ENCODE measurements at regions not wholly inside any gene's neighbourhood (a gene's known extent, or its start where the extent isn't known, plus 50 kb on each side); places are given as distances from the start of the nearest gene placed in this dataset.

DNA sequence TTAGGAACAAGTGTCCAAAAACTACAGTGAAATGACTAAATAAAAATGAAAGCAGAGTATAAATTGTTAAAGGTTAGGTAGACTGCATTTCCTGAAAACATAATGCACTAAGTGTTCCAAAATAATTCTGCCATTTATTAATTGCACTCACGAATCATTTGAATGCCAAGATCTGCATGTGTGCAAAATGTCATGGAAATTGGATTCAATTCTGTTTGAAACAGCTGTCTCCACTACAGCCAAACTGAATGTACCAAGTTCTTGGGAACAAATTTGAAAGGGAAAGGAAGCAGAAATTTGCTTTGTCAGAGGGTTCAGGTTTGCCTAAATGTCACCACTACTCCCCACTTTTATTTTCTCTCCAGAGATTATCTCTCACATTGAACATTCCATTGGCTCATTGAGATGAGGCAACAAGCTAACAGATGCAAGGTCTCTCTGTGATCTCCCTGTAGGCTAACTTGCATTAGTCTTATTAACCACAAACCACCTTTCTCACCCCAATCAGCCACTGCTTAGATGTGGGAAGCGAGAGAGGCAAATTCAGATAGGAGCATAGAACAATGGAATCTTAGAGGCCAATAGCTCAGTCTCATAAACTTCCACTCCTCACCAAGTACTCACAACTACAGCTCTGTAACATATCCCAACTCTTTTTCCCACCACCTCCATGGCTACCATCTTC, 226.6 kb downstream of the KDR start:
- TF ChIP-seq, protein P1, sequence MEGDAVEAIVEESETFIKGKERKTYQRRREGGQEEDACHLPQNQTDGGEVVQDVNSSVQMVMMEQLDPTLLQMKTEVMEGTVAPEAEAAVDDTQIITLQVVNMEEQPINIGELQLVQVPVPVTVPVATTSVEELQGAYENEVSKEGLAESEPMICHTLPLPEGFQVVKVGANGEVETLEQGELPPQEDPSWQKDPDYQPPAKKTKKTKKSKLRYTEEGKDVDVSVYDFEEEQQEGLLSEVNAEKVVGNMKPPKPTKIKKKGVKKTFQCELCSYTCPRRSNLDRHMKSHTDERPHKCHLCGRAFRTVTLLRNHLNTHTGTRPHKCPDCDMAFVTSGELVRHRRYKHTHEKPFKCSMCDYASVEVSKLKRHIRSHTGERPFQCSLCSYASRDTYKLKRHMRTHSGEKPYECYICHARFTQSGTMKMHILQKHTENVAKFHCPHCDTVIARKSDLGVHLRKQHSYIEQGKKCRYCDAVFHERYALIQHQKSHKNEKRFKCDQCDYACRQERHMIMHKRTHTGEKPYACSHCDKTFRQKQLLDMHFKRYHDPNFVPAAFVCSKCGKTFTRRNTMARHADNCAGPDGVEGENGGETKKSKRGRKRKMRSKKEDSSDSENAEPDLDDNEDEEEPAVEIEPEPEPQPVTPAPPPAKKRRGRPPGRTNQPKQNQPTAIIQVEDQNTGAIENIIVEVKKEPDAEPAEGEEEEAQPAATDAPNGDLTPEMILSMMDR (conservative IDR thresholded peaks at IDR 0.05) = no peak
- no peak for TF ChIP-seq EZH2 (IDR thresholded peaks at IDR 0.05; ENCODE audit: low read depth)

All from PC-9 (cell line).